ENCODE measurements at regions not wholly inside any gene's neighbourhood (a gene's known extent, or its start where the extent isn't known, plus 50 kb on each side); places are given as distances from the start of the nearest gene placed in this dataset.
"Not testable (repeated sequence)": the region's sequence is repeated elsewhere in the genome, so short reads cannot be mapped to it uniquely, and the experiment has no call there.

- Histone ChIP-seq H3K27ac (no peak overlapping the region), H3K9me3 (no peaks in the 10 kb centered on the region), H3K4me1 (no peaks in the 10 kb centered on the region), H3K4me3 (no peak overlapping the region), H3K36me3 (no peaks in the 10 kb centered on the region), H3K27me3 (no peaks in the 10 kb centered on the region)
- no peak for TF ChIP-seq POLR2AphosphoS5 (IDR thresholded peaks at IDR 0.05)
- TF ChIP-seq CTCF (IDR thresholded peaks at IDR 0.05): no peak
- TF ChIP-seq POLR2A (IDR thresholded peaks at IDR 0.05): no peak
- intact Hi-C loops (cut with DNase I; ENCODE audit: low total_unique reads): no loop called here
- DNase-seq (ENCODE audit: low spot score in 2 of 2): no peak
These were observed 235.8 kb downstream of the EPHA7 start for GRCh38 chr6:93183531-93183972.

GRCh38 chr6:93182938-93183479 lies 236.3 kb downstream of the EPHA7 start:
- no peak overlapping the region for H3K4me3 ChIP-seq
- intact Hi-C loops (cut with DNase I; ENCODE audit: low total_unique reads): no loop called here
- H3K36me3 ChIP-seq: no peaks in the 10 kb centered on the region
- H3K27ac ChIP-seq: no peak overlapping the region
- no peaks in the 10 kb centered on the region for H3K4me1 ChIP-seq
- no peaks in the 10 kb centered on the region for H3K9me3 ChIP-seq
- TF ChIP-seq POLR2AphosphoS5 (IDR thresholded peaks at IDR 0.05) (no peak), CTCF (IDR thresholded peaks at IDR 0.05) (no peak), POLR2A (IDR thresholded peaks at IDR 0.05) (no peak)
- no peaks in the 10 kb centered on the region for H3K27me3 ChIP-seq
- no peak for DNase-seq (ENCODE audit: low spot score in 2 of 2)

GRCh38 chr6:93177918-93178317 lies 241.4 kb downstream of the EPHA7 start:
- intact Hi-C loops (cut with DNase I; ENCODE audit: low total_unique reads): no loop called here
- no peaks in the 10 kb centered on the region for H3K36me3 ChIP-seq
- no peaks in the 10 kb centered on the region for H3K27me3 ChIP-seq
- no peak for TF ChIP-seq POLR2AphosphoS5 (IDR thresholded peaks at IDR 0.05)
- H3K4me1 ChIP-seq: no peaks in the 10 kb centered on the region
- no peak for DNase-seq (ENCODE audit: low spot score in 2 of 2)
- H3K27ac ChIP-seq: no peak overlapping the region
- no peaks in the 10 kb centered on the region for H3K9me3 ChIP-seq
- no peak overlapping the region for H3K4me3 ChIP-seq

GRCh38 chr6:93177438-93177837 lies 241.9 kb downstream of the EPHA7 start:
- Histone ChIP-seq H3K4me3 (no peak overlapping the region), H3K36me3 (no peaks in the 10 kb centered on the region), H3K27me3 (no peaks in the 10 kb centered on the region), H3K27ac (no peak overlapping the region), H3K4me1 (no peaks in the 10 kb centered on the region), H3K9me3 (no peaks in the 10 kb centered on the region)
- no peak for TF ChIP-seq POLR2AphosphoS5 (IDR thresholded peaks at IDR 0.05)
- no peak for TF ChIP-seq CTCF (IDR thresholded peaks at IDR 0.05)
- no peak for TF ChIP-seq POLR2A (IDR thresholded peaks at IDR 0.05)
- intact Hi-C loops (cut with DNase I; ENCODE audit: low total_unique reads): no loop called here
- no peak for DNase-seq (ENCODE audit: low spot score in 2 of 2)

GRCh38 chr6:93176070-93176469 lies 243.3 kb downstream of the EPHA7 start:
- no peak for DNase-seq (ENCODE audit: low spot score in 2 of 2)
- no peaks in the 10 kb centered on the region for H3K27me3 ChIP-seq
- no peak overlapping the region for H3K27ac ChIP-seq
- intact Hi-C loops (cut with DNase I; ENCODE audit: low total_unique reads): no loop called here
- no peaks in the 10 kb centered on the region for H3K4me1 ChIP-seq
- no peaks in the 10 kb centered on the region for H3K36me3 ChIP-seq
- no peak overlapping the region for H3K4me3 ChIP-seq
- H3K9me3 ChIP-seq: no peaks in the 10 kb centered on the region
- no peak for TF ChIP-seq CTCF (IDR thresholded peaks at IDR 0.05)
- no peak for TF ChIP-seq POLR2AphosphoS5 (IDR thresholded peaks at IDR 0.05)

GRCh38 chr6:93173573-93173972 lies 245.8 kb downstream of the EPHA7 start:
- H3K9me3 ChIP-seq; H3K36me3 ChIP-seq; DNase-seq (ENCODE audit: low spot score in 2 of 2); H3K4me1 ChIP-seq; H3K27me3 ChIP-seq; H3K27ac ChIP-seq; H3K4me3 ChIP-seq; intact Hi-C loops (cut with DNase I; ENCODE audit: low total_unique reads): not testable (repeated sequence)

Data from breast epithelium (tissue), 4 donors.